ENCODE measurements at regions not wholly inside any gene's neighbourhood (a gene's known extent, or its start where the extent isn't known, plus 50 kb on each side); places are given as distances from the start of the nearest gene placed in this dataset.

GRCh38 chr1:60668585-60668984 is 413.8 kb upstream of the NFIA start:
- no peaks in the 10 kb centered on the region for H4K20me1 ChIP-seq (ENCODE audit: insufficient read depth)
- ChIA-PET RAD21 (ENCODE audit: low non-redundant PET in 1 of 2, low total read pairs in 2 of 2, uncharacterized antibody in 2 of 2, unreplicated experiment in 2 of 2) (no interaction called here), CTCF (no interaction called here), POLR2A (no interaction called here)
- H3K4me1 ChIP-seq (ENCODE audit: control insufficient read depth in 1 of 2, insufficient read depth in 2 of 2, low read length in 2 of 2): no peaks in the 10 kb centered on the region
- no peaks in the 10 kb centered on the region for H3K36me3 ChIP-seq (ENCODE audit: control insufficient read depth in 1 of 2, insufficient read depth in 2 of 2, low read length in 2 of 2)
- no peak for ATAC-seq
- no peaks in the 10 kb centered on the region for H3K79me2 ChIP-seq (ENCODE audit: insufficient read depth, low read length)
- H3K9me2 ChIP-seq (ENCODE audit: insufficient read depth): no peaks in the 10 kb centered on the region
- H3K4me3 ChIP-seq (replicated peaks in 1 of 2; ENCODE audit: low read depth in 1 of 2, low read length in 2 of 2): no peak overlapping the region
- H3K27ac ChIP-seq (ENCODE audit: low read depth, low read length): no peak overlapping the region
- no peak for DNase-seq (ENCODE audit: low read depth, low spot score)
- intact Hi-C loops (cut with micrococcal nuclease): no loop called here
- H3K9ac ChIP-seq (ENCODE audit: low read length): no peak overlapping the region
- H3K4me2 ChIP-seq (ENCODE audit: low read length): no peak overlapping the region
- H2AFZ ChIP-seq (ENCODE audit: low read depth, low read length, poor library complexity, severe bottlenecking): no peak overlapping the region
- BruUV-seq (replicated peaks): no TSS peak
- TF ChIP-seq POLR2A (IDR thresholded peaks at IDR 0.05; ENCODE audit: borderline replicate concordance, extremely low read depth, insufficient read depth, insufficient read length): no peak
- no peak for TF ChIP-seq EZH2 (IDR thresholded peaks at IDR 0.05)
- no peak for TF ChIP-seq CEBPB (IDR thresholded peaks at IDR 0.05; ENCODE audit: low read depth)
- TF ChIP-seq JUND (IDR thresholded peaks at IDR 0.05): no peak
- no peak for TF ChIP-seq TCF7L2 (IDR thresholded peaks at IDR 0.05; ENCODE audit: borderline replicate concordance, extremely low read depth, insufficient read depth, insufficient read length)
- TF ChIP-seq ZBTB33 (IDR thresholded peaks at IDR 0.05; ENCODE audit: extremely low read depth, insufficient replicate concordance, low read length): no peak
- TF ChIP-seq ZNF274 (IDR thresholded peaks at IDR 0.05; ENCODE audit: low read depth, low read length): no peak
- no peak for TF ChIP-seq POLR2AphosphoS5 (IDR thresholded peaks at IDR 0.05; ENCODE audit: low read depth, low read length)
- TF ChIP-seq ELF1 (IDR thresholded peaks at IDR 0.05; ENCODE audit: borderline replicate concordance, low read depth): no peak
- TF ChIP-seq YY1 (IDR thresholded peaks at IDR 0.05; ENCODE audit: extremely low read depth, insufficient replicate concordance, low read depth, low read length): no peak
- TF ChIP-seq, protein P1, sequence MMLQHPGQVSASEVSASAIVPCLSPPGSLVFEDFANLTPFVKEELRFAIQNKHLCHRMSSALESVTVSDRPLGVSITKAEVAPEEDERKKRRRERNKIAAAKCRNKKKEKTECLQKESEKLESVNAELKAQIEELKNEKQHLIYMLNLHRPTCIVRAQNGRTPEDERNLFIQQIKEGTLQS (IDR thresholded peaks at IDR 0.05): no peak
- no peaks in the 10 kb centered on the region for H3K9me3 ChIP-seq (ENCODE audit: control insufficient read depth in 1 of 2, insufficient read depth in 1 of 2, low read depth in 1 of 2, low read length in 2 of 2)
- no peaks in the 10 kb centered on the region for H3K27me3 ChIP-seq (ENCODE audit: insufficient read depth, low read length)

Measured in HCT116 (cell line).